ENCODE measurements at regions not wholly inside any gene's neighbourhood (a gene's known extent, or its start where the extent isn't known, plus 50 kb on each side); places are given as distances from the start of the nearest gene placed in this dataset.

GRCh38 chr5:74198156-74198555 lies 442.4 kb downstream of the ENC1 start:
- no peak for DNase-seq (ENCODE audit: low read depth)

GRCh38 chr5:74196233-74196632 lies 444.3 kb downstream of the ENC1 start:
- DNase-seq (ENCODE audit: low read depth): no peak

- DNase-seq (ENCODE audit: low read depth): peak; percentile 69
Observed at GRCh38 chr5:74194196-74194595, 446.3 kb downstream of the ENC1 start.

- DNase-seq (ENCODE audit: low read depth): no peak
Observed at GRCh38 chr5:74192606-74193299, 447.8 kb downstream of the ENC1 start.

GRCh38 chr5:74188351-74189105 lies 452.0 kb downstream of the ENC1 start:
- DNase-seq (ENCODE audit: low read depth): no peak

GRCh38 chr5:74187757-74188156 lies 452.8 kb downstream of the ENC1 start:
- DNase-seq (ENCODE audit: low read depth): no peak

GRCh38 chr5:74186356-74187315 lies 453.9 kb downstream of the ENC1 start:
- DNase-seq (ENCODE audit: low read depth): no peak

- peak; percentile 89 for DNase-seq (ENCODE audit: low read depth)
Observed at GRCh38 chr5:74185599-74185998, 454.9 kb downstream of the ENC1 start.

- DNase-seq (ENCODE audit: low read depth): no peak
Observed at GRCh38 chr5:74184649-74185048, 455.9 kb downstream of the ENC1 start.

GRCh38 chr5:74183041-74183440 lies 457.5 kb downstream of the ENC1 start:
- DNase-seq (ENCODE audit: low read depth): no peak

GRCh38 chr5:74182603-74183002 lies 457.9 kb downstream of the ENC1 start:
- DNase-seq (ENCODE audit: low read depth): no peak

- peak; percentile 24 for DNase-seq (ENCODE audit: low read depth)
Observed at GRCh38 chr5:74179701-74180100, 460.8 kb downstream of the ENC1 start.

- DNase-seq (ENCODE audit: low read depth): peak; percentile 65
Observed at GRCh38 chr5:74179179-74179578, 461.3 kb downstream of the ENC1 start.

GRCh38 chr5:74177961-74178360 lies 462.6 kb downstream of the ENC1 start:
- DNase-seq (ENCODE audit: low read depth): no peak

GRCh38 chr5:74174366-74174765 lies 466.2 kb downstream of the ENC1 start:
- peak; percentile 43 for DNase-seq (ENCODE audit: low read depth)

- DNase-seq (ENCODE audit: low read depth): no peak
Observed at GRCh38 chr5:74173665-74174064, 466.9 kb downstream of the ENC1 start.

- no peak for DNase-seq (ENCODE audit: low read depth)
Observed at GRCh38 chr5:74173241-74173640, 467.3 kb downstream of the ENC1 start.

- no peak for DNase-seq (ENCODE audit: low read depth)
Observed at GRCh38 chr5:74169701-74170100, 470.8 kb downstream of the ENC1 start.

- no peak for DNase-seq (ENCODE audit: low read depth)
Observed at GRCh38 chr5:74167930-74168315, 472.6 kb downstream of the ENC1 start.

- peak; percentile 28 for DNase-seq (ENCODE audit: low read depth)
Observed at GRCh38 chr5:74167206-74167929, 473.2 kb downstream of the ENC1 start.

GRCh38 chr5:74166064-74166463 lies 474.5 kb downstream of the ENC1 start:
- DNase-seq (ENCODE audit: low read depth): no peak
